AG04449 (cell line): ENCODE measurements at regions not wholly inside any gene's neighbourhood (a gene's known extent, or its start where the extent isn't known, plus 50 kb on each side); places are given as distances from the start of the nearest gene placed in this dataset.
"Not testable (repeated sequence)": the region's sequence is repeated elsewhere in the genome, so short reads cannot be mapped to it uniquely, and the experiment has no call there.

Source experiments
- CTCF ChIA-PET: fragments of 350-600 bp; formaldehyde crosslinking; extraction: SDS; loops from one replicate; lab custom pipeline; 2021; ENCODE audit warnings: antibody characterized with exemption; lab: Yijun Ruan, JAX
- POLR2A ChIA-PET: fragments of 400-600, 350-600 bp; formaldehyde crosslinking; extraction: SDS; loops from one replicate; lab custom pipeline; 2020; ENCODE audit warnings: antibody characterized with exemption, inconsistent platforms; lab: Yijun Ruan, JAX
- DNase-seq: peaks from one replicate; pipeline ENCODE4 v3.0.0-alpha.2; 2010; ENCODE audit warnings: low read depth, low spot score
- H3K4me3 ChIP-seq: 2 replicates; pipeline ENCODE4 v1.5.1; 2011; ENCODE audit warnings: low read depth, mild to moderate bottlenecking, control low read depth, low read length
- TF ChIP-seq, protein P1 (sequence below): IDR thresholded peaks from one replicate; pipeline ENCODE4 v1.5.1; 2011; ENCODE audit warnings: mild to moderate bottlenecking, moderate library complexity, low read length, control low read depth, inconsistent platforms; ENCODE audit not compliant: insufficient read depth; ENCODE audit errors: missing control alignments

DNA sequence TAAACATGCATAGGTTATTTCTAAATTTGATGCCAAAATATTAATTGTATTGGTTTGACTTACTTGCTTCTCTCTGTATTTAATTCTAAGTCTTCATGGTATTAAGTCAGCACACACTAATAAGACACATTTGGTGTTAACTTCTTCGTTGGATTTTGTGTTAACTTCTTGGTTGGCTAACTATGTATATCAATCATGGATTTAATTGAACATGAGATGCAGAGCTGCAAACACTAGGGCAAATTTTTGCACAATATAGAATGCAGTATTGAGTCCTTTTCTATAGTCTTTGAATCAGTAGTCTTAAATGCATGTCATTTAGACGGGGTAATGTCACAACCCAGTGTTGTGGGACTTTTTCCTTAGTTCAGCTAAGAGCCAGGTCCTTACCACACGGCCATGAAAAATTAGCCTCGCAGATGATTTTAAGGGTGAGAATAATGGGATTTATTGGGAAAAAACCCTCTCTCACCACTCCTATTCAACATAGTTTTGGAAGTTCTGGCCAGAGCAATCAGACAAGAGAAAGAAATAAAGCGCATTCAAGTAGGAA lies 142.9 kb upstream of the TRIM24 start:
- TF ChIP-seq, protein P1, sequence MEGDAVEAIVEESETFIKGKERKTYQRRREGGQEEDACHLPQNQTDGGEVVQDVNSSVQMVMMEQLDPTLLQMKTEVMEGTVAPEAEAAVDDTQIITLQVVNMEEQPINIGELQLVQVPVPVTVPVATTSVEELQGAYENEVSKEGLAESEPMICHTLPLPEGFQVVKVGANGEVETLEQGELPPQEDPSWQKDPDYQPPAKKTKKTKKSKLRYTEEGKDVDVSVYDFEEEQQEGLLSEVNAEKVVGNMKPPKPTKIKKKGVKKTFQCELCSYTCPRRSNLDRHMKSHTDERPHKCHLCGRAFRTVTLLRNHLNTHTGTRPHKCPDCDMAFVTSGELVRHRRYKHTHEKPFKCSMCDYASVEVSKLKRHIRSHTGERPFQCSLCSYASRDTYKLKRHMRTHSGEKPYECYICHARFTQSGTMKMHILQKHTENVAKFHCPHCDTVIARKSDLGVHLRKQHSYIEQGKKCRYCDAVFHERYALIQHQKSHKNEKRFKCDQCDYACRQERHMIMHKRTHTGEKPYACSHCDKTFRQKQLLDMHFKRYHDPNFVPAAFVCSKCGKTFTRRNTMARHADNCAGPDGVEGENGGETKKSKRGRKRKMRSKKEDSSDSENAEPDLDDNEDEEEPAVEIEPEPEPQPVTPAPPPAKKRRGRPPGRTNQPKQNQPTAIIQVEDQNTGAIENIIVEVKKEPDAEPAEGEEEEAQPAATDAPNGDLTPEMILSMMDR = no peak
- no peak overlapping the region for H3K4me3 ChIP-seq
- ChIA-PET POLR2A (no interaction called here), CTCF (no interaction called here)
- no peak for DNase-seq

DNA sequence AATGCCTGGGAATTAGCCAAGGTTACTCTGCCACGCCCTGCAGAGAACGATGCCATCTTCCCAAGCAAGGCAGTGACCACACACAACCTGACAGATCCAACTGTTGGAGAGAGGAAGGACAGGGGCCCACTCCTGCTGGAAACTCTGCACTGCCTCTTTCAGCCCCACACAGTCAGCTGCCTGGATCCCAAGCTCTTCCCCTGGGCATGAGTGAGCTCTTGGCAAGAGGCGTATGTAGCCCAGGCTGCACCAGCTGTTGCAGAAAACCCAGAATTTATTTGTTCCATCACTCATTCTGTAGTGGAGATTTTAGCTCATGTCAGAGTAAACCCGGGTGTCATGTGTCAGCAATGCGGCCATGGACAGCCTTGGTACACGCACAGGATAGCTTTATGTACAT lies 135.1 kb upstream of the TRIM24 start:
- DNase-seq = no peak
- ChIA-PET CTCF (no interaction called here), POLR2A (no interaction called here)
- TF ChIP-seq, protein P1 = no peak
- no peak overlapping the region for H3K4me3 ChIP-seq

DNA sequence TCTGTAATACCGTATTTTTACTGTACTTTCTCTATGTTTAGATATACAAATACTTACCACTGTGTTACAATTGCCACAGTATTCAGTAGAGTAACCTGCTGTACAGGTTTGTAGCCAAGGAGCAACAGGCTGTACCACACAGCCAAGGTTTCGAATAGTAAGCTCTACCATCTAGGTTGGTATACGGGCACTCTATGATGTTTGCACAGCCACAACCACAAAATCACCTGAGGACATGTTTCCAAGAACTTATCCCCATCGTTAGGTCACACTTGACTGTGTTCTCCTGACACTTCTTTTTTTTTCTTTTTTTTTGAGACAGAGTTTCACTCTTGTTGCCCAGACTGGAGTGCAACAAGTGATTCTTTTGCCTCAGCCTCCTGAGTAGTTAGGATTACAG lies 134.6 kb upstream of the TRIM24 start:
- no peak for DNase-seq
- no peak overlapping the region for H3K4me3 ChIP-seq
- TF ChIP-seq, protein P1 = no peak
- CTCF ChIA-PET = no interaction called here
- POLR2A ChIA-PET = no interaction called here

DNA sequence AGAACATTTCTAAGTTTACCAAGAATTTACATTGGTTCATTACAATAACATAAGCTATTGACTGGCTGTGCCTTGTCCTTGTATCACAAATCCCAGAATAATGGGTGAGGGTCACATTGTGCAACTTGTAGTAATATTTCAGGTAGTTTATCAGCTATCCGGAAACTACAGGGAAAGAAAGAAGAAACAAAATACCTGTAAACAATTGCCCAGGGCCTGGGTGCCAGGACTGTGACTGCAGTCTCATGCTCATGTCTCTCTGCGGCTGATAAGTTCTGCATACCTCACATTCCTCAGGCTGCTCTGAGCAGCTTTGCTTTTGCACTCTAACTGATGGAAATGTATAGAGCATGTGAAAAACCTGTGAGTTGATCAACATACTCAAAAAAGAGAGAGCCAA lies 131.8 kb upstream of the TRIM24 start:
- TF ChIP-seq, protein P1 = no peak
- POLR2A ChIA-PET = no interaction called here
- CTCF ChIA-PET = no interaction called here
- DNase-seq = no peak
- no peak overlapping the region for H3K4me3 ChIP-seq

DNA sequence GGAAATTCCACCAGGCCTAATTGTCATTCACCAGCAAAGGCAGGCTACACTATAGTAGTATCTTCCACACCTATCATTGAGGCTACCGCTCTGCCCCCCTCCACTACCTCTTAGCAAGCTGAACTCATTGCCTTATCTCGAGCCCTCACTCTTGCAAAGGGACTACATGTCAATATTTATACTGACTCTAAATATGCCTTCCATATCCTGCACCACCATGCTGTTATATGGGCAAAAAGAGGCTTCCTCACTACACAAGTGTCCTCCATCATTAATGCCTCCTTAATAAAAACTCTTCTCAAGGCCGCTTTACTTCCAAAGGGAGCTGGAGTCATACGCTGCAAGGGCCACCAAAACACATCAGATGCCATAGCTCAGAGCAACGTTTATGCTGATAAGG lies 127.2 kb upstream of the TRIM24 start:
- CTCF ChIA-PET, DNase-seq, POLR2A ChIA-PET, H3K4me3 ChIP-seq: not testable (repeated sequence)

DNA sequence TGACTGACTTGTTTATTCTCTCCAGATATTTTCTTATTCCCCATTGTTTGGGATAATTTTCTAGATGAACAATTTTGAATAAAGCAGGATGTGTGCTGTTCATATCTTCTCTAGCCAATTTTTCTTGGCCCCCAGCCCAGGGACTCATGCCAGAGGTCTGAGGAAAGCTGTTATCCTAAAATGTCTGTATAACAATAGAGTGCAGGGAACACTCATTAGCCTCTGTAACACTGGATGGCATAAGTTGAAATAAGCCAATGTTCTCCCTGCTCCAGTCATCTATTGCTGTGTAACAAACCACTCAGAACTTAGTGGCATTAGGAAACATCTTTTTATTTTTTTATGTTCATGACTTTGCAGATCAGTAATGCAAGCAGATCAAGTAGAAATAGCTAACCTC lies 121.7 kb upstream of the TRIM24 start:
- TF ChIP-seq, protein P1 = no peak
- CTCF ChIA-PET = no interaction called here
- no peak for DNase-seq
- no peak overlapping the region for H3K4me3 ChIP-seq
- POLR2A ChIA-PET = no interaction called here

DNA sequence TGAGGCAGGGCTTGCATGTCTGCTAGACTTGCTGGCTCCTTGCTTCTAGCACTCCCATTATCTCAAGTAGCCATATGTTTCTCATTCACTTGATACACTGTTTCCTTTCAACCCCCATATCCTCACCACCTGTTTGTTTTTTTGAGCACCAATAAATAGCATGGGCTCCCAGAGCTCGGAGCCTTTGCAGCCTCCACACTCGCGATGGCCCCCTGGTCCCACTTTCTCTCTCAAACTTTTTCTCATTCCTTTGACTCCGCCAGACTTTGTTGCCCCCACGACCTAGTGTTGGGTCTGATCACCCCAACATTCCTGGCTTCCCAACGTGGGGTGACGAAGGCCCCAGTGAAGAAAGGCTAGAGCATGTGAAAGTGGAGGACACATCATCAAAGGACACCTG lies 120.8 kb upstream of the TRIM24 start:
- CTCF ChIA-PET, POLR2A ChIA-PET, H3K4me3 ChIP-seq, DNase-seq: not testable (repeated sequence)
